ENCODE measurements at regions not wholly inside any gene's neighbourhood (a gene's known extent, or its start where the extent isn't known, plus 50 kb on each side); places are given as distances from the start of the nearest gene placed in this dataset.

DNA sequence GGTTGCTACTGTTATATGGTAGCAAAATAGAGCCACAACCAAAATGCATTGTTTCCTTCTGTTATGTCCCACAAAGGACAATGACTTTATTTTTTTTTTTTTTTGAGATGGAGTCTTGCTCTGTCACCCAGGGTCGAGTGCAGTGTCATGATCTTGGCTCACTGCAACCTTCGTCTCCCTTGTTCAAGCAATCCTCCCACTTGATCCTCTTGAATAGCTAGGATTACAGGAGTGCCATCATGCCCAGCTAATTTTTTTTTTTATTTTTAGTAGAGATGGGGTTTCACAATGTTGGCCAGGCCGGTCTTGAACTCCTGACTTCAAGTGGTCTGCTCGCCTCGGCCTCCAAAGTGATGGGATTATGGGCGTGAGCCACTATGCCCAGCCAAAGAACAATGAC, 527.7 kb upstream of the SGCD start:
- CTCF ChIA-PET (ENCODE audit: unreplicated experiment), result interaction anchor here (0.6 kb wide), 1 partner anchor 17 kb away, joined by 3 read pairs; no protein-coding TSS in a partner anchor
- H4K20me1 ChIP-seq (ENCODE audit: insufficient read depth, low read length), result no peaks in the 10 kb centered on the region
- H3K4me3 ChIP-seq (ENCODE audit: low read depth, low read length, poor library complexity, severe bottlenecking), result no peak overlapping the region
- POLR2A ChIA-PET, result interaction anchor here (1.0 kb wide), 1 partner anchor 13 kb away, joined by 3 read pairs; no protein-coding TSS in a partner anchor
- no peak overlapping the region for H3K4me2 ChIP-seq (ENCODE audit: low read length)
- TF ChIP-seq EZH2phosphoT487 (IDR thresholded peaks at IDR 0.05; ENCODE audit: borderline replicate concordance, low read depth, low read length), result no peak
- TF ChIP-seq, protein P1, sequence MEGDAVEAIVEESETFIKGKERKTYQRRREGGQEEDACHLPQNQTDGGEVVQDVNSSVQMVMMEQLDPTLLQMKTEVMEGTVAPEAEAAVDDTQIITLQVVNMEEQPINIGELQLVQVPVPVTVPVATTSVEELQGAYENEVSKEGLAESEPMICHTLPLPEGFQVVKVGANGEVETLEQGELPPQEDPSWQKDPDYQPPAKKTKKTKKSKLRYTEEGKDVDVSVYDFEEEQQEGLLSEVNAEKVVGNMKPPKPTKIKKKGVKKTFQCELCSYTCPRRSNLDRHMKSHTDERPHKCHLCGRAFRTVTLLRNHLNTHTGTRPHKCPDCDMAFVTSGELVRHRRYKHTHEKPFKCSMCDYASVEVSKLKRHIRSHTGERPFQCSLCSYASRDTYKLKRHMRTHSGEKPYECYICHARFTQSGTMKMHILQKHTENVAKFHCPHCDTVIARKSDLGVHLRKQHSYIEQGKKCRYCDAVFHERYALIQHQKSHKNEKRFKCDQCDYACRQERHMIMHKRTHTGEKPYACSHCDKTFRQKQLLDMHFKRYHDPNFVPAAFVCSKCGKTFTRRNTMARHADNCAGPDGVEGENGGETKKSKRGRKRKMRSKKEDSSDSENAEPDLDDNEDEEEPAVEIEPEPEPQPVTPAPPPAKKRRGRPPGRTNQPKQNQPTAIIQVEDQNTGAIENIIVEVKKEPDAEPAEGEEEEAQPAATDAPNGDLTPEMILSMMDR (conservative IDR thresholded peaks at IDR 0.05; ENCODE audit: low read length), result no peak
- no peak for DNase-seq (ENCODE audit: low spot score)
- H3K4me1 ChIP-seq (ENCODE audit: insufficient read depth, low read length, poor library complexity, severe bottlenecking), result no peaks in the 10 kb centered on the region
- no peaks in the 10 kb centered on the region for H3K9me2 ChIP-seq (ENCODE audit: insufficient read depth, low read length)
- no TSS peak for BruUV-seq (replicated peaks)
- H3K9me3 ChIP-seq (ENCODE audit: low read length), result peaks cover 8% of the 10 kb centered on the region; the same call in 1 of the 2 replicates
- no peaks in the 10 kb centered on the region for H3K79me2 ChIP-seq (ENCODE audit: insufficient read depth, low read depth, low read length)
- H2AFZ ChIP-seq (ENCODE audit: low read length), result no peak overlapping the region
- intact Hi-C loops (cut with micrococcal nuclease; ENCODE audit: unreplicated experiment), result no loop called here
- no peaks in the 10 kb centered on the region for H3K36me3 ChIP-seq (ENCODE audit: insufficient read depth, low read length)
- no peak overlapping the region for H3K27ac ChIP-seq (ENCODE audit: low read depth, low read length, poor library complexity, severe bottlenecking)

DNA sequence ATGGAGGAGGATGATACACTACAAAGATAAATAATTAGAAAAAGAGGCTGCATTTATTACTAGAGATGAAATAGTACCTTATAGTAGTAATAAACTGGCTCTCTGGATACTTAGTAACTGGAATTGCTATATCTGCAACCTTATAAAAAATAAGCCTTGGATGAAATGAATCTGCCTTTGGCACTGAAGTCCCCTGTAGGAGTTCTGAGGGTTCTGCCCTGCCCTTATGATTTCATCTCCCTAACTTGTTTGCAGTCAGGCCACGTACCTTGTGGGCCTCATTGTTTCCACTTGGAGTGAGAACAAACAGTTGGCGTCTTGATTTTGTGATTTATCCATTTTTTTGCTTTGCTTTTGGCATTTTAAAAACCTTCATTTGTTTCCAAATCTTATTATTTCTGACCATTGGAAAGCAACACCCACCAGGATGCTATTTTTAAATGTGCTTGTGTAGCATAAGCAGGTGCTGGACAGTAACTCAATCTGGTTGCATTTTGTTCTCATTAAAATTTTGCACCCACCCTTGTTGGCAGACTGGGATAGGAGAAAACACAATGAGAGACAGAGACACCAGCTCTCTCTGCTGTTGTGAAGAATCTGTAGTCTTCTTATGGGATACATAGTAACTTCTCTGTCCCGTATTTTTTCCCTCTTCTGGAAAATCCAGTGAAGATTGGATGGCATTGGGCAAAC, 518.9 kb upstream of the SGCD start:
- intact Hi-C loops (cut with micrococcal nuclease; ENCODE audit: unreplicated experiment), result no loop called here
- Histone ChIP-seq H2AFZ (ENCODE audit: low read length) (no peak overlapping the region), H3K4me3 (ENCODE audit: low read depth, low read length, poor library complexity, severe bottlenecking) (no peak overlapping the region), H3K4me1 (ENCODE audit: insufficient read depth, low read length, poor library complexity, severe bottlenecking) (no peaks in the 10 kb centered on the region), H4K20me1 (ENCODE audit: insufficient read depth, low read length) (no peaks in the 10 kb centered on the region), H3K9me3 (ENCODE audit: low read length) (no peaks in the 10 kb centered on the region), H3K4me2 (ENCODE audit: low read length) (no peak overlapping the region), H3K79me2 (ENCODE audit: insufficient read depth, low read depth, low read length) (no peaks in the 10 kb centered on the region), H3K27ac (ENCODE audit: low read depth, low read length, poor library complexity, severe bottlenecking) (no peak overlapping the region), H3K9me2 (ENCODE audit: insufficient read depth, low read length) (no peaks in the 10 kb centered on the region; the same call in 1 of the 2 replicates), H3K36me3 (ENCODE audit: insufficient read depth, low read length) (no peaks in the 10 kb centered on the region)
- no peak for TF ChIP-seq EZH2phosphoT487 (IDR thresholded peaks at IDR 0.05; ENCODE audit: borderline replicate concordance, low read depth, low read length)
- TF ChIP-seq, protein P1 (conservative IDR thresholded peaks at IDR 0.05; ENCODE audit: low read length), result no peak
- ChIA-PET CTCF (ENCODE audit: unreplicated experiment) (no interaction called here), POLR2A (interaction anchor here (1.1 kb wide), 1 partner anchor 24 kb away, joined by 5 read pairs; no protein-coding TSS in a partner anchor)
- BruUV-seq (replicated peaks), result no TSS peak
- no peak for DNase-seq (ENCODE audit: low spot score)

- POLR2A ChIA-PET, result no interaction called here
- no peak for DNase-seq (ENCODE audit: low spot score)
- intact Hi-C loops (cut with micrococcal nuclease; ENCODE audit: unreplicated experiment), result no loop called here
- H3K4me1 ChIP-seq (ENCODE audit: insufficient read depth, low read length, poor library complexity, severe bottlenecking), result no peaks in the 10 kb centered on the region
- TF ChIP-seq, protein P1 (conservative IDR thresholded peaks at IDR 0.05; ENCODE audit: low read length), result no peak
- H4K20me1 ChIP-seq (ENCODE audit: insufficient read depth, low read length), result no peaks in the 10 kb centered on the region
- no peaks in the 10 kb centered on the region; the same call in 1 of the 2 replicates for H3K9me2 ChIP-seq (ENCODE audit: insufficient read depth, low read length)
- no peaks in the 10 kb centered on the region for H3K9me3 ChIP-seq (ENCODE audit: low read length)
- H2AFZ ChIP-seq (ENCODE audit: low read length), result no peak overlapping the region
- H3K4me2 ChIP-seq (ENCODE audit: low read length), result no peak overlapping the region
- H3K79me2 ChIP-seq (ENCODE audit: insufficient read depth, low read depth, low read length), result no peaks in the 10 kb centered on the region
- no peaks in the 10 kb centered on the region for H3K36me3 ChIP-seq (ENCODE audit: insufficient read depth, low read length)
- H3K27ac ChIP-seq (ENCODE audit: low read depth, low read length, poor library complexity, severe bottlenecking), result no peak overlapping the region
- CTCF ChIA-PET (ENCODE audit: unreplicated experiment), result no interaction called here
- BruUV-seq (replicated peaks), result no TSS peak
- H3K4me3 ChIP-seq (ENCODE audit: low read depth, low read length, poor library complexity, severe bottlenecking), result no peak overlapping the region
Observed at GRCh38 chr5:155815248-155815647, 511.7 kb upstream of the SGCD start.
